H9 (cell line): ENCODE measurements at regions not wholly inside any gene's neighbourhood (a gene's known extent, or its start where the extent isn't known, plus 50 kb on each side); places are given as distances from the start of the nearest gene placed in this dataset.

Experiments
- DNase-seq: peaks from one replicate; pipeline ENCODE4 v3.0.0-alpha.2; 2017
- H2AFZ ChIP-seq: one replicate; pipeline ENCODE4 v1.6.1; 2013; ENCODE audit warnings: mild to moderate bottlenecking, low read length, control low read depth, moderate library complexity
- H2AK5ac ChIP-seq: 2 replicates; pipeline ENCODE4 v1.6.1; 2013; ENCODE audit warnings: low read length, control low read depth, mixed read lengths; ENCODE audit not compliant: insufficient read length
- H2BK120ac ChIP-seq: one replicate; pipeline ENCODE4 v1.6.1; 2013; ENCODE audit warnings: low read depth, mild to moderate bottlenecking, low read length, control low read depth, inconsistent platforms; ENCODE audit not compliant: poor library complexity, severe bottlenecking
- H2BK12ac ChIP-seq: 2 replicates; pipeline ENCODE4 v1.6.1; 2013; ENCODE audit warnings: low read length, control low read depth, mixed read lengths, low read depth; ENCODE audit not compliant: insufficient read length
- H2BK15ac ChIP-seq: 2 replicates; pipeline ENCODE4 v1.6.1; 2013; ENCODE audit warnings: low read depth, low read length, control low read depth
- H2BK20ac ChIP-seq: one replicate; pipeline ENCODE4 v1.6.1; 2013; ENCODE audit warnings: low read depth, mild to moderate bottlenecking, low read length, control low read depth, inconsistent platforms; ENCODE audit not compliant: poor library complexity, severe bottlenecking
- H2BK5ac ChIP-seq: 2 replicates; pipeline ENCODE4 v1.6.1; 2013; ENCODE audit warnings: low read length, control low read depth, mixed read lengths; ENCODE audit not compliant: insufficient read length
- H3K14ac ChIP-seq: 2 replicates; pipeline ENCODE4 v1.6.1; 2013; ENCODE audit warnings: low read length, control low read depth; ENCODE audit not compliant: insufficient read depth
- H3K18ac ChIP-seq: 2 replicates; pipeline ENCODE4 v1.6.1; 2013; ENCODE audit warnings: low read depth, mild to moderate bottlenecking, mixed read lengths, low read length, control low read depth; ENCODE audit not compliant: insufficient read length
- H3K23ac ChIP-seq: 2 replicates; pipeline ENCODE4 v1.6.1; 2013; ENCODE audit warnings: low read length, control low read depth, mixed read lengths, low read depth; ENCODE audit not compliant: insufficient read length
- H3K23me2 ChIP-seq: 2 replicates; pipeline ENCODE4 v1.6.1; 2013; ENCODE audit warnings: low read depth, mild to moderate bottlenecking, mixed read lengths, low read length, control low read depth; ENCODE audit not compliant: insufficient read length, poor library complexity, severe bottlenecking
- H3K27ac ChIP-seq: 2 replicates; pipeline ENCODE4 v1.5.1; 2013; ENCODE audit warnings: low read length, control low read depth, mixed read lengths, low read depth; ENCODE audit not compliant: insufficient read length
- H3K27me3 ChIP-seq: 2 replicates; pipeline ENCODE4 v1.6.1; 2013; ENCODE audit warnings: low read length, control low read depth, inconsistent platforms; ENCODE audit not compliant: insufficient read depth
- H3K4ac ChIP-seq: 2 replicates; pipeline ENCODE4 v1.6.1; 2013; ENCODE audit warnings: low read depth, mild to moderate bottlenecking, control low read depth, inconsistent platforms, low read length, moderate library complexity
- H3K4me1 ChIP-seq: 2 replicates; pipeline ENCODE4 v1.6.1; 2013; ENCODE audit warnings: low read length, control low read depth, inconsistent platforms; ENCODE audit not compliant: insufficient read depth
- H3K4me2 ChIP-seq: 2 replicates; pipeline ENCODE4 v1.6.1; 2013; ENCODE audit warnings: low read length, control low read depth, mixed read lengths; ENCODE audit not compliant: insufficient read length, insufficient read depth
- H3K56ac ChIP-seq: 2 replicates; pipeline ENCODE4 v1.6.1; 2013; ENCODE audit warnings: low read depth, mild to moderate bottlenecking, mixed read lengths, low read length, control low read depth; ENCODE audit not compliant: insufficient read length
- H3K79me1 ChIP-seq: 2 replicates; pipeline ENCODE4 v1.6.1; 2013; ENCODE audit warnings: low read depth, mild to moderate bottlenecking, moderate library complexity, low read length, control low read depth, inconsistent platforms; ENCODE audit not compliant: insufficient read depth, poor library complexity, severe bottlenecking
- H3K79me2 ChIP-seq: 2 replicates; pipeline ENCODE4 v1.6.1; 2013; ENCODE audit warnings: low read length, control low read depth, inconsistent platforms; ENCODE audit not compliant: insufficient read depth
- H3K9ac ChIP-seq: 2 replicates; pipeline ENCODE4 v1.6.1; 2013; ENCODE audit warnings: low read length, control low read depth, mixed read lengths; ENCODE audit not compliant: insufficient read length; ENCODE audit errors: extremely low read depth
- H3K9me3 ChIP-seq: one replicate; pipeline ENCODE4 v1.6.1; 2013; ENCODE audit warnings: low read depth, low read length, inconsistent platforms; ENCODE audit not compliant: control insufficient read depth
- H3T11ph ChIP-seq: one replicate; pipeline ENCODE4 v1.6.1; 2013; ENCODE audit warnings: mild to moderate bottlenecking, low read length, control low read depth, inconsistent platforms
- H4K20me1 ChIP-seq: one replicate; pipeline ENCODE4 v1.6.1; 2013; ENCODE audit not compliant: control insufficient read depth, insufficient read length, insufficient read depth
- H4K5ac ChIP-seq: 2 replicates; pipeline ENCODE4 v1.6.1; 2013; ENCODE audit warnings: low read depth, mild to moderate bottlenecking, mixed read lengths, low read length, control low read depth; ENCODE audit not compliant: insufficient read length
- H4K8ac ChIP-seq: replicated peaks from 2 replicates; pipeline ENCODE4 v1.6.1; 2013; ENCODE audit warnings: low read length, control low read depth, mixed read lengths, low read depth; ENCODE audit not compliant: insufficient read length
- H4K91ac ChIP-seq: 2 replicates; pipeline ENCODE4 v1.6.1; 2013; ENCODE audit warnings: low read depth, mild to moderate bottlenecking, moderate library complexity, mixed read lengths, low read length, control low read depth; ENCODE audit not compliant: insufficient read length
- H3K27ac Mint-ChIP-seq, 3 experiments: 2 replicates in 2 of 3; 3 replicates in 1 of 3; pipeline ENCODE4 v1.8.0; 2020 to 2021; ENCODE audit warnings: mixed read lengths in 3 of 3, mild to moderate bottlenecking in 1 of 3, moderate library complexity in 1 of 3
- H3K27me3 Mint-ChIP-seq: 2 replicates; pipeline ENCODE4 v1.8.0; 2021; ENCODE audit warnings: low read depth, mild to moderate bottlenecking, moderate library complexity, mixed read lengths
- H3K36me3 Mint-ChIP-seq, 3 experiments: 2 replicates in 2 of 3; 3 replicates in 1 of 3; pipeline ENCODE4 v1.8.0; 2020 to 2021; ENCODE audit warnings: low read depth in 3 of 3, mixed read lengths in 3 of 3; ENCODE audit not compliant: insufficient read depth in 1 of 3
- H3K4me1 Mint-ChIP-seq, 2 experiments: 2 replicates each; pipeline ENCODE4 v1.8.0; 2020; ENCODE audit warnings: mixed read lengths in 2 of 2
- H3K4me3 Mint-ChIP-seq, 2 experiments: 2 replicates in 1 of 2; 3 replicates in 1 of 2; pipeline ENCODE4 v1.8.0; 2020 to 2021; ENCODE audit warnings: mild to moderate bottlenecking in 2 of 2, mixed read lengths in 2 of 2, moderate library complexity in 1 of 2
- H3K9me3 Mint-ChIP-seq, 2 experiments: 2 replicates in 1 of 2; 3 replicates in 1 of 2; pipeline ENCODE4 v1.8.0; 2020; ENCODE audit warnings: mild to moderate bottlenecking in 2 of 2, mixed read lengths in 2 of 2, moderate library complexity in 1 of 2
- CTCF ChIP-seq: fragments of 200-600 bp; sonication (generic); conservative IDR thresholded peaks from 3 replicates; pipeline ENCODE4 v1.8.0; 2021; ENCODE audit warnings: antibody characterized with exemption, mild to moderate bottlenecking
- WGBS: extraction: QIAGEN DNeasy Blood & Tissue Kit; methylation state at CpG from one replicate; pipeline ENCODE4 v1.1.7; 2013; ENCODE audit warnings: missing lambda C conversion rate, low lambda C conversion rate, mixed read lengths; ENCODE audit not compliant: insufficient read length; ENCODE audit errors: extremely low coverage; 5-methylcytosine and 5-hydroxymethylcytosine counted together

- no peak overlapping the region for H2BK20ac ChIP-seq
- H4K91ac ChIP-seq = no peak overlapping the region
- no peak overlapping the region for H4K8ac ChIP-seq
- no peak overlapping the region for H3K23ac ChIP-seq
- H4K20me1 ChIP-seq = no peaks in the 10 kb centered on the region
- no CpG with 5 or more reads among the region's 8 CpGs for WGBS
- no peak for TF ChIP-seq CTCF
- peaks cover 16% of the 10 kb centered on the region for H3K9me3 ChIP-seq
- H3K9ac ChIP-seq = no peak overlapping the region
- Mint-ChIP-seq H3K27me3 (peaks cover 13% of the 10 kb centered on the region), H3K9me3 (peaks cover 24 to 30% of the 10 kb centered on the region in 2 experiments), H3K4me1 (peaks cover 10 to 12% of the 10 kb centered on the region in 2 experiments), H3K27ac (no peak overlapping the region), H3K36me3 (peaks cover 6 to 21% (median 16%) of the 10 kb centered on the region in 3 experiments; a peak in 5 of 7 replicates), H3K4me3 (no peak overlapping the region)
- H3K27ac ChIP-seq = no peak overlapping the region
- H2BK12ac ChIP-seq = no peak overlapping the region
- H3T11ph ChIP-seq = no peak overlapping the region
- peak; percentile 37 for DNase-seq
- no peaks in the 10 kb centered on the region for H3K23me2 ChIP-seq
- no peak overlapping the region for H2AK5ac ChIP-seq
- H2BK120ac ChIP-seq = no peak overlapping the region
- no peak overlapping the region for H4K5ac ChIP-seq
- H3K27me3 ChIP-seq = no peaks in the 10 kb centered on the region
- no peak overlapping the region for H2AFZ ChIP-seq
- no peaks in the 10 kb centered on the region for H3K79me2 ChIP-seq
- H2BK15ac ChIP-seq = no peak overlapping the region
- H3K56ac ChIP-seq = no peak overlapping the region
- H3K79me1 ChIP-seq = no peaks in the 10 kb centered on the region
- no peak overlapping the region for H3K18ac ChIP-seq
- no peak overlapping the region for H3K4me2 ChIP-seq
- H3K4me1 ChIP-seq = no peaks in the 10 kb centered on the region
- H3K4ac ChIP-seq = no peak overlapping the region
- no peak overlapping the region for H3K14ac ChIP-seq
- H2BK5ac ChIP-seq = no peak overlapping the region
Measured at GRCh38 chr11:123255909-123256308, 60.9 kb upstream of the CLMP start.
